ENCODE measurements at regions not wholly inside any gene's neighbourhood (a gene's known extent, or its start where the extent isn't known, plus 50 kb on each side); places are given as distances from the start of the nearest gene placed in this dataset.

DNA sequence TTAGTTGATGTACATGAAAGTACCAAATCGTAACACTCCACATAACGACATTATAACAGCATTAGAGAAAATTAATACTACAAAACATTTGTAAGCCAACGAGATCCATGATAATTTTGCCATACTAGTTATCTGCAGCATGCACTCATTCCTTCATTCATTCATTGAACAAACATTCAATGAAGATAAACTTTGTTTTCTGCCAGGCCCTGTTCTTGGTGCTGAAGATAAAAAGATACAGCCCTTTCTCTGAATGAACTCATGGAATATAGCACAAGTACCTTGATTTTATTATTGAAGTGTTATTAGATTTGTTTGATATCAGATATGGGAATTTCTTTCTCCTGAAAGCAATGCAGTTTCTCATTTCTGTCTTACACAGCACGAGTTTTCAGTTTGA is 524.0 kb downstream of the TFAP2A start:
- Histone ChIP-seq H3K27ac (ENCODE audit: low read depth in 1 of 2, low read length in 2 of 2) (no peak overlapping the region), H3K4me3 (ENCODE audit: low read depth in 1 of 3, low read length in 3 of 3) (no peak overlapping the region), H3K9me3 (ENCODE audit: control insufficient read depth in 4 of 4, low read length in 3 of 4) (peaks cover 0 to 4% (median 0%) of the 10 kb centered on the region in 4 donors), H3K27me3 (ENCODE audit: control insufficient read depth in 4 of 4, insufficient read depth in 4 of 4, low read length in 3 of 4) (no peaks in the 10 kb centered on the region), H3K4me1 (ENCODE audit: control insufficient read depth in 4 of 4, insufficient read depth in 4 of 4, low read length in 3 of 4) (no peaks in the 10 kb centered on the region), H3K36me3 (ENCODE audit: control insufficient read depth in 4 of 4, insufficient read depth in 3 of 4, low read depth in 1 of 4, low read length in 3 of 4) (no peaks in the 10 kb centered on the region), H3K9ac (ENCODE audit: low read depth in 1 of 2, low read length in 2 of 2) (no peak overlapping the region)
- DNase-seq (ENCODE audit: low spot score) = no peak
- TF ChIP-seq, protein P1, sequence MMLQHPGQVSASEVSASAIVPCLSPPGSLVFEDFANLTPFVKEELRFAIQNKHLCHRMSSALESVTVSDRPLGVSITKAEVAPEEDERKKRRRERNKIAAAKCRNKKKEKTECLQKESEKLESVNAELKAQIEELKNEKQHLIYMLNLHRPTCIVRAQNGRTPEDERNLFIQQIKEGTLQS (IDR thresholded peaks at IDR 0.05) = no peak
- TF ChIP-seq TAF1 (conservative IDR thresholded peaks at IDR 0.05) = no peak
- 74% methylated on average over 4 of the region's 4 CpGs for WGBS

DNA sequence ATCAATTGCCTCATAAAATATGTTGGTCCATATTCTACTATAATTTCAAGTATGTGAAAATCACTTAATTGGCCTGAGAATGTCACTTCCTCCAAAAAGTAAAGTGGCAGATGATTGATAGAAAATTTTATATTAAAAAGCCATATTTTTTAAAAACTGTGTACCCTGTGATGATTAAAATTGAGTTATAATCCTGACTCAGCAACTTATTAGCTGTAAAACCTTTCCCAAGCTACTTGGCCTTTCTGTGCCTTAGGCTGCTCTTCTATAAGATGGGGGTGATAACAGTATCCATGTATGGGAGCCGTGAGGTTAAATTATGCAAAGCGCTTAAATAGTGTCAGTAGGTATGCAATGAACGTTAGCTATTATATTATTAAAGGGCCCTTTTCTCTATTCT is 524.4 kb downstream of the TFAP2A start:
- no peaks in the 10 kb centered on the region for H3K36me3 ChIP-seq (ENCODE audit: control insufficient read depth in 4 of 4, insufficient read depth in 3 of 4, low read depth in 1 of 4, low read length in 3 of 4)
- peaks cover 0 to 4% (median 0%) of the 10 kb centered on the region in 4 donors for H3K9me3 ChIP-seq (ENCODE audit: control insufficient read depth in 4 of 4, low read length in 3 of 4)
- 79% methylated on average over 3 of the region's 3 CpGs for WGBS

More for the DNA sequence above, 524.4 kb downstream of the TFAP2A start:
- Histone ChIP-seq H3K4me1 (ENCODE audit: control insufficient read depth in 4 of 4, insufficient read depth in 4 of 4, low read length in 3 of 4) (no peaks in the 10 kb centered on the region), H3K4me3 (ENCODE audit: low read depth in 1 of 3, low read length in 3 of 3) (no peak overlapping the region), H3K9ac (ENCODE audit: low read depth in 1 of 2, low read length in 2 of 2) (no peak overlapping the region), H3K27ac (ENCODE audit: low read depth in 1 of 2, low read length in 2 of 2) (no peak overlapping the region), H3K27me3 (ENCODE audit: control insufficient read depth in 4 of 4, insufficient read depth in 4 of 4, low read length in 3 of 4) (no peaks in the 10 kb centered on the region)
- DNase-seq (ENCODE audit: low spot score) = no peak
- TF ChIP-seq TAF1 (conservative IDR thresholded peaks at IDR 0.05) (no peak), RXRA (IDR thresholded peaks at IDR 0.05) (no peak), FOXA1 (IDR thresholded peaks at IDR 0.05) (no peak), HNF4A (conservative IDR thresholded peaks at IDR 0.05) (no peak), FOXA2 (IDR thresholded peaks at IDR 0.05) (no peak), YY1 (IDR thresholded peaks at IDR 0.05) (no peak), GABPA (IDR thresholded peaks at IDR 0.05 in 1 of 2, conservative IDR thresholded peaks at IDR 0.05 in 1 of 2) (no peak), JUND (IDR thresholded peaks at IDR 0.05) (no peak), HNF4G (IDR thresholded peaks at IDR 0.05) (no peak), NR2F2 (IDR thresholded peaks at IDR 0.05) (no peak), EGR1 (IDR thresholded peaks at IDR 0.05; ENCODE audit: low read depth in 2 of 2) (no peak)
- TF ChIP-seq, protein P2, sequence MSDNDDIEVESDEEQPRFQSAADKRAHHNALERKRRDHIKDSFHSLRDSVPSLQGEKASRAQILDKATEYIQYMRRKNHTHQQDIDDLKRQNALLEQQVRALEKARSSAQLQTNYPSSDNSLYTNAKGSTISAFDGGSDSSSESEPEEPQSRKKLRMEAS (IDR thresholded peaks at IDR 0.05) = no peak
- TF ChIP-seq, protein P3, sequence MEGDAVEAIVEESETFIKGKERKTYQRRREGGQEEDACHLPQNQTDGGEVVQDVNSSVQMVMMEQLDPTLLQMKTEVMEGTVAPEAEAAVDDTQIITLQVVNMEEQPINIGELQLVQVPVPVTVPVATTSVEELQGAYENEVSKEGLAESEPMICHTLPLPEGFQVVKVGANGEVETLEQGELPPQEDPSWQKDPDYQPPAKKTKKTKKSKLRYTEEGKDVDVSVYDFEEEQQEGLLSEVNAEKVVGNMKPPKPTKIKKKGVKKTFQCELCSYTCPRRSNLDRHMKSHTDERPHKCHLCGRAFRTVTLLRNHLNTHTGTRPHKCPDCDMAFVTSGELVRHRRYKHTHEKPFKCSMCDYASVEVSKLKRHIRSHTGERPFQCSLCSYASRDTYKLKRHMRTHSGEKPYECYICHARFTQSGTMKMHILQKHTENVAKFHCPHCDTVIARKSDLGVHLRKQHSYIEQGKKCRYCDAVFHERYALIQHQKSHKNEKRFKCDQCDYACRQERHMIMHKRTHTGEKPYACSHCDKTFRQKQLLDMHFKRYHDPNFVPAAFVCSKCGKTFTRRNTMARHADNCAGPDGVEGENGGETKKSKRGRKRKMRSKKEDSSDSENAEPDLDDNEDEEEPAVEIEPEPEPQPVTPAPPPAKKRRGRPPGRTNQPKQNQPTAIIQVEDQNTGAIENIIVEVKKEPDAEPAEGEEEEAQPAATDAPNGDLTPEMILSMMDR (IDR thresholded peaks at IDR 0.05; ENCODE audit: low read depth, low read length, missing input control) = no peak
- TF ChIP-seq, protein P4, sequence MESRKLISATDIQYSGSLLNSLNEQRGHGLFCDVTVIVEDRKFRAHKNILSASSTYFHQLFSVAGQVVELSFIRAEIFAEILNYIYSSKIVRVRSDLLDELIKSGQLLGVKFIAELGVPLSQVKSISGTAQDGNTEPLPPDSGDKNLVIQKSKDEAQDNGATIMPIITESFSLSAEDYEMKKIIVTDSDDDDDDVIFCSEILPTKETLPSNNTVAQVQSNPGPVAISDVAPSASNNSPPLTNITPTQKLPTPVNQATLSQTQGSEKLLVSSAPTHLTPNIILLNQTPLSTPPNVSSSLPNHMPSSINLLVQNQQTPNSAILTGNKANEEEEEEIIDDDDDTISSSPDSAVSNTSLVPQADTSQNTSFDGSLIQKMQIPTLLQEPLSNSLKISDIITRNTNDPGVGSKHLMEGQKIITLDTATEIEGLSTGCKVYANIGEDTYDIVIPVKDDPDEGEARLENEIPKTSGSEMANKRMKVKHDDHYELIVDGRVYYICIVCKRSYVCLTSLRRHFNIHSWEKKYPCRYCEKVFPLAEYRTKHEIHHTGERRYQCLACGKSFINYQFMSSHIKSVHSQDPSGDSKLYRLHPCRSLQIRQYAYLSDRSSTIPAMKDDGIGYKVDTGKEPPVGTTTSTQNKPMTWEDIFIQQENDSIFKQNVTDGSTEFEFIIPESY (IDR thresholded peaks at IDR 0.05) = no peak
- TF ChIP-seq, protein P1 (IDR thresholded peaks at IDR 0.05) = no peak
- TF ChIP-seq, protein P5, sequence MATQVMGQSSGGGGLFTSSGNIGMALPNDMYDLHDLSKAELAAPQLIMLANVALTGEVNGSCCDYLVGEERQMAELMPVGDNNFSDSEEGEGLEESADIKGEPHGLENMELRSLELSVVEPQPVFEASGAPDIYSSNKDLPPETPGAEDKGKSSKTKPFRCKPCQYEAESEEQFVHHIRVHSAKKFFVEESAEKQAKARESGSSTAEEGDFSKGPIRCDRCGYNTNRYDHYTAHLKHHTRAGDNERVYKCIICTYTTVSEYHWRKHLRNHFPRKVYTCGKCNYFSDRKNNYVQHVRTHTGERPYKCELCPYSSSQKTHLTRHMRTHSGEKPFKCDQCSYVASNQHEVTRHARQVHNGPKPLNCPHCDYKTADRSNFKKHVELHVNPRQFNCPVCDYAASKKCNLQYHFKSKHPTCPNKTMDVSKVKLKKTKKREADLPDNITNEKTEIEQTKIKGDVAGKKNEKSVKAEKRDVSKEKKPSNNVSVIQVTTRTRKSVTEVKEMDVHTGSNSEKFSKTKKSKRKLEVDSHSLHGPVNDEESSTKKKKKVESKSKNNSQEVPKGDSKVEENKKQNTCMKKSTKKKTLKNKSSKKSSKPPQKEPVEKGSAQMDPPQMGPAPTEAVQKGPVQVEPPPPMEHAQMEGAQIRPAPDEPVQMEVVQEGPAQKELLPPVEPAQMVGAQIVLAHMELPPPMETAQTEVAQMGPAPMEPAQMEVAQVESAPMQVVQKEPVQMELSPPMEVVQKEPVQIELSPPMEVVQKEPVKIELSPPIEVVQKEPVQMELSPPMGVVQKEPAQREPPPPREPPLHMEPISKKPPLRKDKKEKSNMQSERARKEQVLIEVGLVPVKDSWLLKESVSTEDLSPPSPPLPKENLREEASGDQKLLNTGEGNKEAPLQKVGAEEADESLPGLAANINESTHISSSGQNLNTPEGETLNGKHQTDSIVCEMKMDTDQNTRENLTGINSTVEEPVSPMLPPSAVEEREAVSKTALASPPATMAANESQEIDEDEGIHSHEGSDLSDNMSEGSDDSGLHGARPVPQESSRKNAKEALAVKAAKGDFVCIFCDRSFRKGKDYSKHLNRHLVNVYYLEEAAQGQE (IDR thresholded peaks at IDR 0.05) = no peak

Measured in liver (tissue), 8 donors.